Dedifferentiated amniotic fluid mesenchymal stem cell (primary cell): ENCODE measurements at regions not wholly inside any gene's neighbourhood (a gene's known extent, or its start where the extent isn't known, plus 50 kb on each side); places are given as distances from the start of the nearest gene placed in this dataset.

Experiments
- DNase-seq: peaks from one replicate; pipeline ENCODE4 v3.0.0-alpha.2; 2016; ENCODE audit errors: extremely low spot score

DNA sequence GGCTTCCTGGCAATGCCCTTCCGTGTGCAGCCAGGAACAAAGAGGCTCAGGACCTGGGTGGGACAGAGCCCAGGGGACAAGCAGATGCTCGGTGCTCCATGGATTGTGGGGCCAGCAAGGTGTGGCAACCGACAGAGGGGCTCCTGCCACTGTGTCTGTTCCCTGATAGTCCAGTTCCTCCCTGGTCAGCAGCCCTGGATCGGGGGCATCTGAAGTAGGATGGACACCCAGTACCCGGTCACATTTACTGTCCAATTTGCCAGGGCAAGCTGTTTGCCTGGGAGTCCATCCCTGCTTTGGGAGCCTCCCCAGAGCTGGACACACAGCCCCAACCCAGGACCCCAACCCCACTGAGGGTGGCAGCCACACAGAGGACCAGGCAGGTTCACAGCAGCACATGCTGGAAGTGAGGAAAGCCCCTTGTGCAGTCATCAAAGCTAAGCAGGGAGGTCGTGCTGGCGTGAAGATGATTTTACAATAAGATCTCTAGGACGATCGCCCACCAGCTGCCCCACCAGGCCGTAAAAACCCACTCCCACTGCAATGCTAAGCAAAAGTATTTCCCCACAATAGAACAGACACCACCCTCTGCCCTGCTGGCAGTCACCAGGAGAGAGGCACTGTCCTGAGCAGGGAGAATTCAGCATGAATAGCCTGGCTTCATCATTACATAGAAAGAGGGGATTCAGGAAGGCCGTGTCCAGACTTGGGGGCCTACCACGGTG is 141.7 kb downstream of the NDUFA10 start:
- no peak for DNase-seq

DNA sequence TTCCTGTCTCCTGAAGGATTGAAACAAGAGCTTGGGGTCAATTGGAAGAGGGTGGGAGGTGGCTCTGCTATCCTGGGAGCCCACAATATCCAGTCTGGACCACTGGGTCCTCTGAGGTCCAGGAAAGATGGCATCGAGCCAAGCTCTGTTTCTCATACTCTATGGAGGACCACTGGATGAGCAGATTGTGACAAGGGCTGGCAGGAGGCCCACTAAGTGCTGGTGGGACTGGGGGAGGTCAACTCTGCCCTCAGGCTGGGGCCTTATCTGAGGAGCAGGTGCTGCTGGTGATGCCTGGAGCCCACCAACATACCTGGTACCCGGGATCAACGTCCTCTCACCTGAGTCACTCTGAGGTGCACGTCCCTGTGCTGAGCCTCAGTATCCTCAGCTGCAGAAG is 142.4 kb downstream of the NDUFA10 start:
- DNase-seq, result no peak

DNA sequence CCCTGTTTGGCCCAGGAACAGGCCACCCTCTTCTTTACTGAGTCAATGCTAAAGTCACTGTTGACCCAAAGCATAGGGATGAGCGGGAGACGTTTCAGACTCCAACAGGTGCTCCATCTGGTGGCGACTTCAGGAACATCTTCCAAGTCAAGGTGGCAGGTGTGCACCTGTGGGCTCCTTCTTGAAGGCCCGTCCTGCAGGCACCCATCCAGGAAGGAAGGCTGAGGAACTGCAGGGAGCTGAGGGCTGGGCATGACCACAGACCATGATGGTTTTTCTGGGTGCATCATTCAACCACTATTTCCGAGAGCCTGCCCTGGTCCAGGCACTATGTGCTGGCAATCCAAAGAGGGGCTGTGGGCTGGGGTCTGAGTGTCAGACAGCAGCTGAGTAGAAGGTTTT is 142.8 kb downstream of the NDUFA10 start:
- DNase-seq, result no peak

DNA sequence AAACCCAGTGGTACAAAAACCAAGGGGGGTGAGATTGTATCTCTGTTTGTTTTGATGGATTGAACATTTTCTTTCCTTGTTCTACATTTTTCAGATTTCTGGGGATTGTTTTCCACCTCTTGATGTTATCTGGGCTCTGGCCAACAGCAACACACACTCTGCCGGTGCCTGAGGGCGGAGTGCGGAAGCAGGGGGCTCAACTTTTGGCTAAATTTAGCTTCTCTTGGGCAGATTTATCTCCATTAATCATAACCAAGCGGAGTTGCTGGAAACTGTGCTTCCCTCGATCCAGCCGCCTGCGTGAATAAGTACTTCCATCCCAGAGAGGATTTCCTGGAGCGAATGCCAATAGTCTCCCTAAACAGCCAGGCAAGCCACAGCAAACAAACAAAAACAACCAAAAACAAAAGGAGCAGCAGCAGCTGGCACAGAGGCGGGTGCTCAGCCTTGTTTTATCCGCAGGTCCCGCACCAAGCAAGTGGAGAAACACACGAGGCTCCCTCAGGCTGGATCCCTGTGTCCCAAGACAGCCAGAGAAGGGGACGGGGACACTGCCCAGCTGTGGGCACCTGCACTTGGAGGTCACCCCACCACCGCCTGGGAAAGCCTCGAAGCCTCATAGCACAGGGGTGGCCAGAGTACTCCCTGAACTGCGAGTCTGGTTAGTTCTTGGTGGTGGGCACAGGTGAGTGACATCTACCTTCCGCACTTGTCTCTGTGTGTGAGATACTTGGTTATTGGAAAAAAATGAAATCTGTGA is 143.4 kb downstream of the NDUFA10 start:
- DNase-seq, result no peak

DNA sequence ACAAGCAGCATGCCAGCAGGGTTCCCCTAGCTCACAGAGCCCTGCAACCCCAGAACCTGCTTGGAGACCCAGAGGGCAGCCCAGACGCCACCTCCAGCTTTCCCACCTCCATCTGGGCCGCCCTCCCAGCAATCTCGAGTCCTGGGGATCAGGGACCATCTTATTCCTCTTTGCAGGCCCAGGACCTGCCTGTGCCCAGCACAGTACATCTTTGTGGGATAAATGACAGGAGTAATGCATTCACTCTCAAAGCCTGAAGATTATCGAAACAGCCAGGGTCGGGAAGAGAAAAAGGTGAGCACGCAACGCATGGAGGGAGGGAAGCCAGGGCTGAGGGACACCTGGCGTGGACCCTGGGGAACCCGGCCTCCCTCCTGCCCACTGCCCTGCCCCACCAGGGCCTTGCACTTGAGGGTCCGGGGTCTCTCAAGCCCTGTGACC is 144.1 kb downstream of the NDUFA10 start:
- no peak for DNase-seq

DNA sequence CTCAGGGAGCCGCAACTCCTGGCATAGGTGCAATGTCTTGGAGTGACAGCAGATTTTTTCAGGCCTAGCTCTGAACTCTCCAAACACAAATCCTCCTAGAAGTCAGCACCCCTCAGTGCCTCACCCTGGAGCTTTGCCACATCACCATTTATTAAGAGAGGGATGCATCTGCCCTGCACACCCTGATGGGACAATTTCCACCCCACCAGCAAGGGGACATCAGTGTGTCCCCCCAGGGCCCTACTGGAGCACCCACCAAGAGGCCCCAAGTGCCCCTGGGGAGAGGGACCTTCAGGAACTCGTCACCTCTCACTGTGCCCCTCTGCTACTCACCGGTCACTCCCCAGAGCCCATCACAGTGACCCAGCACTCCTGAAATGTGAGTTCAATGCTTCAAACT is 144.7 kb downstream of the NDUFA10 start:
- DNase-seq, result no peak

DNA sequence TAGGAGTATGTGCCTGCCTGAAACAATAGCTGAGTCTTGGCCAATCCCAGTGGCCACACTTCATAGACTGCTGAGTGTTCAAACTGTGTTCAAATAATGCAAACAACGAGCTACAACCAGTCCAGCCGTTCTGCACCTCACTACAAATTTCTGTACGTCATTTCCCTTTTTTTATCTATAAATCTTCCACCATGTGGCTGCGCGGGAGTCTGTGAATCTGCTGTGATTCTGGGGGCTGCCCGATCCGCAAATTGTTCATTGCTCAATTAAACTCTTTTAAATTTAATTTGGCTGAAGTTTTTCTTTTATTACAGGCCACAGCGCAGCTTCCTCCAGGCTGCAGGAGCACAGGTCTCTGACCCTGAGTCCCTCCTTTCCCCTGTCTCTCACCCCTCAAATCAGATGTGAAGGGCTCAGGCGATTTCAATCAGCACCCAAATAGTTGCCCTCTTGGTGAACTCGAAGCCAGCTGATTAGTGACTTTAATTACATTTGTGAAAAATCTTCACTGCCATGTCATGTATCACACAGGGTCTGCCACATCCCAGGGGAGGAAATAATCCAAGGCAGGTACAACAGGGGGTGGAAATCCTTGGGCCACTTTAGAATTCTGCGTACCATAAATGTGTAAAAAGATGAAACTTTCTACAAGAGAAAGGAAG is 145.6 kb downstream of the NDUFA10 start:
- no peak for DNase-seq

DNA sequence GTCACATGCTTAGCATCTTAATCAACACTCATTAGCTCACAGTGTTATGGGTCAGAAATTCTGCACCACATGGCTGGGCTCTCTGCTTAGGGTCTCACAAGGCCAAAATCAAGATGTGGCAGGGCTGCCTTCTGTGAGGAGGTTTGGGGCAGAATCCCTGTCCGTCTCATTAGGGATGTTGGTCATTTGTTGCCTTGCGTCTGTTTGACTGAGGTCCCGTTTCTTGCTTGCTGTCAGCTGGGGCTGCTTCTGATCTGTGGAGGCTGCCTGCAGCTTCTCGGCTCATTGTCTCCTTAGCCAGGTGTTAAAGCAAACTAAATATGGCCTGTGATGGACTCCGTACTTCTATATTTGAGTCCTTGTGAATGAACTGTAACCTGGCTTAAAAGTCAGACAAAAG is 146.5 kb downstream of the NDUFA10 start:
- no peak for DNase-seq

DNA sequence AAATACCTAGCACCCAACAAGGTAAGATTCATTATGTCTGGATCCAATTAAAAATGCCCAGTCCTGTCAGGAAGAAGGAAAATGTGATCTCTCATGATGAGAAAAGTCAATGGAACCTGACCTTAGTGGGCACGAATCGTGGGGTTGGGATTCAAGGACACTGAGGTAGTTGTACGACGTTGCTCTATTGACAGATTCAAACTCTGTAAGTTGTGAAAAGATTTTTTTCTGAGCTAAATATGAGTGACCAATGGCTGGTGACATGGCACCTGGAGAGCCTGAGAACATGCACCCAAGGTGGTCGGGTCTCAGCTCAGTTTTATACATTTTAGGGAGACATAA is 148.2 kb downstream of the NDUFA10 start:
- DNase-seq, result no peak

DNA sequence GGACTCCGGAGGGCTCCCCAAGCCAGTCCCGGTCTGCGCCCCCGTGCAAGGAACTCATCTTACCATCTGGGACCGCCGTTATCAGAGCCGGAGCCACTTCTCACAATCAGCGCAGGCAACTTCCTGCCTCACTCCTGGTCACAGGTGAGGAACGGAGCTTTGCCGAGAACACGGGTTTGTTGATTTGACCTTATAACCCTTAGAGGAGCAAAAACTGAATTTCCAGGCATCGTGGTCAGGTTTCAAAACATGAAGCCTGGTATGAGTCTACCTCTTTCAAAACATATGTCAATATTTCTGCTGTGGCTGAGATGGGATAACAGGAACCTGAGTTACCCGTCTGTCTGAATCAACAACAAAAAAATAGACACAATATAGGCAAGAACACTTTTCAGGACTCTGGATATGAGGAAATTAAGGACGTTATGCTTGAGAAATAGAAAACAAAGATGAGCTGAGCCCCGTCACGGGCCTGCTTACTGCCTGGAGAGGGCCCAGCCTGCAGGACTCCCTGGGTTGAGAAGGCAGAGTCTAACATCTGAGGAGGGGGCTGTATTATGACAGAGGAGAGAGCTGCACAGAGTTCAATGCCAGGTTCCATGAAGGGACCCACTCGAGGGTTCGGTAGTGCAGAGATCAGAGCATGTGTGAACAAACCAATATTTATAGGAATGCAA is 148.7 kb downstream of the NDUFA10 start:
- DNase-seq, result no peak

DNA sequence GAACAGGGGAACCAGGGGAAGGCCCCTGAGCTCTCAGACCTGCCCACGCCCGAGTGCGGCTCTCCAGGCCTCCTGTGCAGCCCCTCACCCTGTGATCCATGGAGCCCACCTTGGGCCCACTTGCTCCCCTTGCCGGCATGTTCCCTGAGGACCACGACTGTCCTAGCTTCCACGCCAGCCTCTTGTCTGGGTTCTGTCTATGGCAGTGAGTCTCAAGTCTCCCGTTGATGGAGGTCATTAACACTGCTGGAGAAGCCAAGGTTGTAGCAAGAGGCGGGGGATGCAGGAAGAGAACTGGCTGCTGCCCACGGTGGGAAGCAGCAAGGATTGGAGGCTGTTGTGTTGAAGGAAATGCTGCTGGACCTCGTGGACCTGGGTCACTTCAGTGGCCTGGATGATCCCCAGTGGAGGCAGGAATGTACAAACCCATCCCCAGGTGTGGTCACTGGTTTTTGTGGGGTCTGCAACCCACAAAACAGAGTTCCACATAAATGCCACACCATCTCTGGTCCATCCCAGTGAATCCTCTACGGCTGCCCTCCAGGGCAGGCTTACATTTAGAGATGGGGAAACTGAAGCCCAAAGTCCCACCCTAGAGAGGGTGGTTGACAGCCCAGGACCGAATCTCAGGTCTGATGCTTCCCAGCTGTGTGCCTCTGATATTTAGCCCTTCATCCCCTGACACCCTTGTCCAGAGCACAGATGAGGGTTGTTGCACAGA is 150.3 kb downstream of the NDUFA10 start:
- DNase-seq, result no peak

DNA sequence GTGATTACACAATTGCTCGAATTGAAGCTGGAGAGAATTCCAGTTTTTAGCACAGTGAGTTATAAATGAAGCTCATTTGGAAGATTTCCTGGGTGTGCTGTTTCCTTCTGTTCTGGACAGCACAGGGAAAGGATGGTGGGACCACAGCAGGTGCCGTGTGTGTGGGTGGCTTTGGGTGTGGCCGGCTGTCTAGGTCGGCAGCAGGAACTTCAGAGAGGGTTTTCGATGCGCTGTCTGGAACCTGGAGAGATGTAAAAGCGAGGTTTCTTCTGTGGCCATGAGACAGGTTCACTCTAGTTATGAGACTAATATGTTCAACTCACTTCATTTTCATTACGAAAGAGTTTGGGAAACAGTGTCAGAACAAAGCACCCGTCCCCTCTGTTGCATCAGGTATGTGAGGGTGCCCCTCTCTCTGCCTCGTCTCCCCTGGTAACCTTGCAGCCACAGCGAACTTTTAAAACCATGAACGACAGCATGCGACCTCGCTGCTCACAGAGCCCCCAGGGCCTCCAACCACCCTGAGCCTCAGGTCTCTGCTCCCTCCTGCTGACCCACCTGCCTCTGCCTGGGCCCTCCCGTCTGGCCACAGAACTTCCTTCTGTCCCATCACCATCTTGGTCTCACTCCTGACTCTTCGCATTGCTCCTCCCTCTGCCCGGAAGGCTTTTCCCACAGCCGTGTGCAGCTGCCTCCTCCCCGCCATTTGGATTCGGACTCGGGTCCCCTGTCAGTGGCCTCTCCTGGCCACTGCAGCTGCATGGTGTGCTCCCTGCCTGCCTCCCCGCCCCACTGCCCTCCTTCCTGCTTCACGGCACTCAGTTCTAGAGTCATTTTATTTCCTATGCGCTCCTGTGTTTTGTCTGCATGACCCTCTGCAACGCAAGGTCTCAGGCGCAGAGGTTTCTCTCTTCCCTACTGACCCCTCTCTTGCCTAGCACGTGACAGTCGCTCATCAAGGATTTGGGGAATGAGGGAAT is 151.2 kb downstream of the NDUFA10 start:
- DNase-seq, result no peak

DNA sequence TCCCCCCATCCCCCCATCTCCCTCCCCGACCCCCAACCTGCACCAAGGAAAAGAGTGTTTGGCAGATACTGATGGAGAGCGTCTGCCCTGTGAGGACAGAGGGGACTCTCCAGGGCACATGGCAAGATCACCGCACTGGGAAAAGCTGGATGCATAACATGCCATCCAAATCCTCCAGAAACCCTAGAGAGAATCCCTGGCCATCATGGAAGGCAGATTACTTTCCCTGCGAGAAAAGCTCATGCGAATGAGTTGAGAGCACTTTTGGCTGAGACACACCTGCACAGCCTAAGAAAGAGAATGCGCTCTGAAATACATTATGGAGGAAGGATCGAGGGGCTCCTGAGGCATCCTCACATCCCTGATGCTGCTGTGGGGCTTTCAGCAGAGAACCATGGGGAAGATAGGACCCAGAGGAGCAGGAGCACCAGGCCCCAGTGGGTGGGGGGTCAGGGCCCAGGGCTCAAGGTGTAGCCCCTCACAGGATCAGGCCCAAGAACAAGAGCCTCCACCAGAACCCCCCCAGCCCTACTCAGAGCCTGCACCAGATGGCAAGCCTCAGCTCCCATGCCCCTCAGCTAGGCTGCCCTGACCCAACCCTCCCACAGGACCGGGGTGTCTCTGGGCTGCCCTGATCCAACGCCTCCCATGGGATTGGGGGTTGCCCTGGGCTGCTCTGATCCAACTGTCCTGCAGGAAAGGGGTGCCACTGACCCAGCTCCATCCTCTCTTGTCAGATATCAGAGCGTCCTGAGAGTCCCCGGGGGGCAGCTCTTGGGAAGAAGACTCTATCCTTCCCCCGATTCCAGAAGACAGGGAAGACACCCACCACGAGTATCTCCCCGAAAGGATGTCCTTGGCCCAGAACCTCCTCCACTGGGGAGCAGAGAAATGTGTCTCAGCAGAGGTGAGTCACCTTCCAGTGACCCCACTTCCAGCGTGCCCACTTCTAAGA is 153.4 kb downstream of the NDUFA10 start:
- no peak for DNase-seq

DNA sequence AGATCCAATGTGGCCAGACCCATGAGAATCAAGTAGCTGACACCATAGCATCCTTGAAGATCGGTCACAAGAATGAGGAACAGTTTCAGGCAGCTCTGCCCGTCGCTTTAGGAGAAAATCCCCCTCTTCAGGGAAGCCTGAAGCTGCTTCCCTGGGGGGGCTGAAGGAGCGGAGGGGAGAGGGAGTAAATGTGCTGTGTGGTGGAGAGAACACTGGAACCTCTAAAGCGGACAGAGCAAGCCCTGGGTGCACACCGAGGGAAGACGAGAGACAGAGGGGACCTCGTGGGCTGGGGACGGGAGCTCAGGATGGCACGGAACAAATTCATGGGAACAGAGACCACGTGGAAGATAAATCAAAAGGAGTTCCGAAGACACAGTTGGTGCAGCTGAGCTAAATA is 154.3 kb downstream of the NDUFA10 start:
- no peak for DNase-seq

DNA sequence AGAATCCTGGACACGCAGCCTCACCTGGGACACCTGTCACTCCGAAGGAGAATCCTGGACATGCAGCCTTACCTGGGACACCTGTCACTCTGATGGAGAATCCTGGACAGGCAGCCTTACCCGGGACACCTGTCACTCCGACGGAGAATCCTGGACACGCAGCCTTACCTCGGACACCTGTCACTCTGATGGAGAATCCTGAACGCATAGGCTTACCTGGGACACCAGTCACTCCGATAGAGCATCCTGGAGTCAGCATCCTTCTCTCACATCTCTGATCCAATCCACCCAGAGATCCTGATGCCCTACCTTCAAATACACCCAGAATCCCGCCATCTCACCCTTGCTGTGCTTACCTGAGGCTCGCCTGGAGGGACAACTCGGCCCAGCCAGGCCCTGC is 154.9 kb downstream of the NDUFA10 start:
- DNase-seq, result no peak

DNA sequence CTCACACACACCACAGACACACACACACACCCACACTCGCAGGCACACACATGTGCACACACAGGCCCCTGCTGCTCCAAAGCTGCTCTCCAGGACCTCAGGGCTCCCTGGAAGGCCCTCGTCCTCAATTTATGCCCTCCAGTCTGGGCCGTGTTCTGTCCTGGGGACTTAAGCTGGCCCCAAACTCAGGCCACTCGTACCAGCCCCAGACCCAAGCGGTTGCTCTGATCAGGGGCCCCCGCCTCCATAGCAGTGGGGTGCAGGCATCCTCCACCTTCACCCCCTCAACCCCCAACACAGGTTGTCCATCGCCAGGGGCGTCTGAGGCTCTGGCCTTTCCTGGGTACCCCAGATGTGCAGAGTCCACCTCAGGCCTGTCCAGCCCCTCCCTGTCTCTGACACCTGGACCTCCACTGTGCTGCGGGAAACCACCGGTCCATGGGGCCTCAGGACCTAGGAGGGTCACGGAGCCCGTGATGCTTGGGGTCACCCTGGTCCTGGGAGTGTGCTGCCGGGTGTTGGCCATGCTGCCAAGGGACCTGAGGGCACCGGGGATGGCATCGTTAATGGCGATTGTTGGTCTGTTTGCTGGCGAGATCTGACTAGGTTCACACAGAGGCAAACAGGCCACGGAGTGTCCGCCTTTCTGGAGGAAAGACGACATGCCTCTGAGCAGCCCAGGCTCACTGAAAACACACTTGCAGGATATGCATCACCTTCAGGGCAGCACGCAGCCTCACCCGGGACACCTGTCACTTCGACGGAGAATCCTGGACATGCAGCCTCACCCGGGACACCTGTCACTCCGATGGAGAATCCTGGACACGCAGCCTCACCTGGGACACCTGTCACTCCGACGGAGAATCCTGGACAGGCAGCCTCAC is 155.6 kb downstream of the NDUFA10 start:
- no peak for DNase-seq

DNA sequence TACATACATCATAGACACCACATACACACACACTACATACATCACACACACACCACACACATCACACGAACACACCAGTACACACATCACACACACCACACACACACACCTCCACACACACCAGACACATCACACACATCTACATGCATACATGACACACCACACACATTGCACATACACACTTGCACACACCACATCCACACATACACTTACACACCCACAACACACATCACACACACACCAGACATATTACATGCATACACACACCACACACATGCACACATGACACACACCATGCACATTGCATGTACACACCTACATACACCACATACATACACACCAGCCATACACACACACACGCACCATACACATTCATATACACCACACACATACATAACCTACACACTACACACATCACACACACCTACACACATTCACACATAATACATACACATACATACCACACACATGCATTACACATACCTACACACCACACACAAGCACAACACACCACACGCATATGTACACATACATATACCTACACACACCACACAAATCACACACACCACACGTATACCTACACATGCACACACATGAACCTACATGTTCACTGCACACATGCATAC is 156.5 kb downstream of the NDUFA10 start:
- DNase-seq, result no peak

DNA sequence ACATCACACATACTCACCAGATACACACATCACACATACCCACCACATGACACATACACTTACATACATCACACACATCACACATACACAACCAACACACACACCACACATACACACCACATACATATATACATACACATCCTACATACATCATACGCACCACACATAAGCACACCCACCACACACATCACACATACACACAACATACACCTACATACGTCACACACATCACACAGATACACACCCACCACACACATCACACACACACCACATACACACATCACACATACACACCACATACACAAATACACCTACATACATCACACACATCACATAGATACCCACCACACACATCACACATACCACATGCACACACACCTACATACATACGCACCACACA is 158.4 kb downstream of the NDUFA10 start:
- DNase-seq, result no peak
